Breast epithelium (tissue), 4 donors: ENCODE measurements at regions not wholly inside any gene's neighbourhood (a gene's known extent, or its start where the extent isn't known, plus 50 kb on each side); places are given as distances from the start of the nearest gene placed in this dataset.

Experiments
- DNase-seq, 2 donors: peaks; one replicate each; pipeline ENCODE4 v3.0.0-alpha.2; 2019; ENCODE audit warnings: low spot score in 2 of 2
- H3K27ac ChIP-seq, 2 donors: fragments of 200-600 bp; sonication (generic) in 1 of 2; one replicate each; pipeline ENCODE4 v1.5.1; 2016 to 2019; ENCODE audit warnings: mild to moderate bottlenecking in 1 of 2
- H3K27me3 ChIP-seq, 2 donors: fragments of 200-600 bp; sonication (generic) in 1 of 2; one replicate each; pipeline versions ENCODE4 v1.5.1 to v1.6.0; 2017 to 2019; ENCODE audit warnings: control low read depth in 1 of 2, mild to moderate bottlenecking in 1 of 2
- H3K36me3 ChIP-seq: fragments of 200-600 bp; one replicate; pipeline ENCODE4 v1.5.1; 2019
- H3K4me1 ChIP-seq, 2 donors: fragments of 200-600 bp; sonication (generic); one replicate each; pipeline ENCODE4 v1.5.1; 2016 to 2019; ENCODE audit warnings: control low read depth in 1 of 2
- H3K4me3 ChIP-seq, 3 donors: fragments of 200-600 bp; sonication (generic); 1 replicate in 2 of 3; 2 replicates in 1 of 3; pipeline ENCODE4 v1.5.1; 2016 to 2019; ENCODE audit warnings: mild to moderate bottlenecking in 3 of 3, moderate library complexity in 2 of 3
- H3K9me3 ChIP-seq, 2 donors: fragments of 200-600 bp; sonication (generic) in 1 of 2; one replicate each; pipeline ENCODE4 v1.5.1; 2016 to 2019; ENCODE audit warnings: control low read depth in 1 of 2
- CTCF ChIP-seq, 3 donors: fragments of 450-650 bp; IDR thresholded peaks; one replicate each; pipeline ENCODE4 v1.5.1; 2016 to 2017; ENCODE audit warnings: antibody characterized with exemption in 3 of 3, mild to moderate bottlenecking in 3 of 3, moderate library complexity in 3 of 3
- POLR2A ChIP-seq: fragments of 450-650 bp; IDR thresholded peaks from one replicate; pipeline ENCODE4 v1.6.1; 2016; ENCODE audit warnings: antibody characterized with exemption, mild to moderate bottlenecking, moderate library complexity
- POLR2AphosphoS5 ChIP-seq, 3 donors: sonication (generic); formaldehyde crosslinking; IDR thresholded peaks; one replicate each; pipeline ENCODE4 v1.6.1; 2017; ENCODE audit warnings: antibody characterized with exemption in 3 of 3
- intact Hi-C: fragments of 100-400 bp; cut with DNase I; formaldehyde crosslinking; loops from one replicate; pipeline ENCODE4 v1.15.1; 2023; ENCODE audit warnings: low total_unique reads

GRCh38 chr18:29556070-29556469 lies 1379.1 kb upstream of the CDH2 start:
- Histone ChIP-seq H3K27me3 (no peaks in the 10 kb centered on the region), H3K4me3 (no peak overlapping the region), H3K27ac (no peak overlapping the region), H3K36me3 (no peaks in the 10 kb centered on the region), H3K4me1 (no peaks in the 10 kb centered on the region), H3K9me3 (no peaks in the 10 kb centered on the region)
- no peak for TF ChIP-seq CTCF (IDR thresholded peaks at IDR 0.05)
- no peak for TF ChIP-seq POLR2A
- TF ChIP-seq POLR2AphosphoS5 (IDR thresholded peaks at IDR 0.05) = no peak
- intact Hi-C loops = no loop called here
- no peak for DNase-seq

DNA sequence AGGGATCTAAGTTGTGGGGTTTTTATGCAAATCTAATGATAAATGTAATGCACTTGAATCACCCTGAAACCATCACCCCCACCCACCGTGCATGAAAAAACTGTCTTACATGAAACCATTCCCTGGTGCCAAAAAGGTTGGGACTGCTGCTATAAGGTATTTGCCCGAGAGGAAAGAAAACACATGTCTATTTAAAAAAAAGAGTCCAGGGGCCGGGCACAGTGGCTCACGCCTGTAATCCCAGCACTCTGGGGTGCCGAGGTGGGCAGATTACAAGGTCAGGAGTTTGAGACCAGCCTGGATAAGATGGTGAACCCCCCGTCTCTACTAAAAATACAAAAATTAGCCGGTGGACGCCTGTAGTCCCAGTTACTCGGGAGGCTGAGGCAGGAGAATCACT lies 1372.8 kb upstream of the CDH2 start:
- no peaks in the 10 kb centered on the region for H3K9me3 ChIP-seq
- H3K27ac ChIP-seq = no peak overlapping the region
- DNase-seq = no peak
- TF ChIP-seq CTCF (IDR thresholded peaks at IDR 0.05) (no peak), POLR2A (no peak), POLR2AphosphoS5 (IDR thresholded peaks at IDR 0.05) (no peak)
- intact Hi-C loops = loop anchor here (10.0 kb wide), 1 partner anchor 1775 kb away; no protein-coding TSS in a partner anchor
- H3K27me3 ChIP-seq = no peaks in the 10 kb centered on the region
- H3K4me1 ChIP-seq = no peaks in the 10 kb centered on the region
- no peak overlapping the region for H3K4me3 ChIP-seq
- no peaks in the 10 kb centered on the region for H3K36me3 ChIP-seq

- intact Hi-C loops = loop anchor here (10.0 kb wide), 1 partner anchor 1773 kb away; no protein-coding TSS in a partner anchor
- Histone ChIP-seq H3K27ac (no peak overlapping the region), H3K4me1 (no peaks in the 10 kb centered on the region), H3K9me3 (no peaks in the 10 kb centered on the region), H3K27me3 (no peaks in the 10 kb centered on the region), H3K4me3 (no peak overlapping the region), H3K36me3 (no peaks in the 10 kb centered on the region)
- no peak for TF ChIP-seq POLR2AphosphoS5 (IDR thresholded peaks at IDR 0.05)
- TF ChIP-seq POLR2A = no peak
- no peak for TF ChIP-seq CTCF (IDR thresholded peaks at IDR 0.05)
- no peak for DNase-seq
These were observed 1370.7 kb upstream of the CDH2 start for GRCh38 chr18:29547626-29548025.

DNA sequence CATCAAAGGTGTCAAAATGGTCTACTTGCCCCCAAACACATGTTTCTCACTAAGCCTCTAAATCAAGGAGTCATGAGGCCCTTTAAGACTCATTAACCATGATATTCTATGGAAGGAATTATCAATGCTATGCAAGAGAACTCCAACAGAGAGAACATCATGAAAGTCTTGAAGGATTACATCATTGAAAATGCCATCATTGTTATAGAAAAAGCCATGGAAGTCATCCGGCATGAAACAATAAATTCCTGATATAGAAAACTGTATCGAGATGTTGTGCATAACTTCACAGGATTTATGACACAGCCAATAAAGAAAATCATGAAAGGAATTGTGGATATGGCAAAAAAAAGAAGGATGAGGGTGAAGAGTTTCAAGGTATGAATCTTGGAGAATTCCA lies 1363.6 kb upstream of the CDH2 start:
- no peak for DNase-seq
- H3K4me3 ChIP-seq = no peak overlapping the region
- H3K27ac ChIP-seq = no peak overlapping the region
- no peaks in the 10 kb centered on the region for H3K36me3 ChIP-seq
- no peaks in the 10 kb centered on the region for H3K9me3 ChIP-seq
- TF ChIP-seq POLR2A (no peak), POLR2AphosphoS5 (IDR thresholded peaks at IDR 0.05) (no peak), CTCF (IDR thresholded peaks at IDR 0.05) (no peak)
- H3K27me3 ChIP-seq = no peaks in the 10 kb centered on the region
- intact Hi-C loops = loop anchor here (10.0 kb wide), 1 partner anchor 1766 kb away; no protein-coding TSS in a partner anchor
- no peaks in the 10 kb centered on the region for H3K4me1 ChIP-seq

DNA sequence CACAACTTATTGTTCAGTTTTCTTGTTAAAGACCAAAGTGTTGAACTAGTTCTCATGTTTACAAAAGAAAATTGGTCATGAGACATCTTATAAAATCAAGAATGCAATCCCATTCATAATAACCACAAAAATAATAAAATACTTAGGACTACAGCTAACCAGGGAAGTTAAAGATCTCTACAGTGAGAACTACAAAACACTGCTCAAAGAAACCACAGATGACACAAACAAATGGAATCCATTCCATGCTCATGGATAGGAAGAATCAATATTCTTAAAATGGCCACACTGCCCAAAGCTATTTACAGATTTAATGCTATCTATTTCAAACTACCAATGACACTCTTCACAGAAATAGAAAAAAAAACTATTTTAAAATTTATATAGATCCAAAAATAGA lies 1354.8 kb upstream of the CDH2 start:
- H3K27ac ChIP-seq = no peak overlapping the region
- H3K36me3 ChIP-seq = no peaks in the 10 kb centered on the region
- intact Hi-C loops = no loop called here
- H3K9me3 ChIP-seq = peaks cover 0 to 7% of the 10 kb centered on the region in 2 donors
- no peak overlapping the region for H3K4me3 ChIP-seq
- no peaks in the 10 kb centered on the region for H3K4me1 ChIP-seq
- DNase-seq = no peak
- TF ChIP-seq POLR2A = no peak
- no peak for TF ChIP-seq POLR2AphosphoS5 (IDR thresholded peaks at IDR 0.05)
- no peak for TF ChIP-seq CTCF (IDR thresholded peaks at IDR 0.05)
- no peaks in the 10 kb centered on the region for H3K27me3 ChIP-seq
